GM21737 (cell line): ENCODE measurements at regions not wholly inside any gene's neighbourhood (a gene's known extent, or its start where the extent isn't known, plus 50 kb on each side); places are given as distances from the start of the nearest gene placed in this dataset.

Experiments
- ATAC-seq: cut with Tn5 transposase; IDR thresholded peaks from one replicate; pipeline ENCODE4 v1.9.1; 2021; ENCODE audit warnings: mild to moderate bottlenecking, moderate library complexity; ENCODE audit not compliant: unreplicated experiment

- ATAC-seq, result no peak
Observed at GRCh38 chr17:68705714-68706076, 104.5 kb upstream of the FAM20A start.

GRCh38 chr17:68704871-68705713 lies 103.9 kb upstream of the FAM20A start:
- no peak for ATAC-seq

GRCh38 chr17:68701046-68701445 lies 99.9 kb upstream of the FAM20A start:
- ATAC-seq, result no peak

GRCh38 chr17:68700421-68700820 lies 99.3 kb upstream of the FAM20A start:
- ATAC-seq, result no peak

- ATAC-seq, result no peak
Observed at GRCh38 chr17:68699936-68700335, 98.8 kb upstream of the FAM20A start.

GRCh38 chr17:68698746-68699145 lies 97.6 kb upstream of the FAM20A start:
- no peak for ATAC-seq

- ATAC-seq, result no peak
Observed at GRCh38 chr17:68697850-68698361, 96.7 kb upstream of the FAM20A start.

GRCh38 chr17:68695659-68696058 lies 94.5 kb upstream of the FAM20A start:
- no peak for ATAC-seq

GRCh38 chr17:68694791-68695485 lies 93.8 kb upstream of the FAM20A start:
- ATAC-seq, result no peak

- ATAC-seq, result no peak
Observed at GRCh38 chr17:68693896-68694295, 92.7 kb upstream of the FAM20A start.

GRCh38 chr17:68693466-68693865 lies 92.3 kb upstream of the FAM20A start:
- no peak for ATAC-seq

- ATAC-seq, result no peak
Observed at GRCh38 chr17:68686108-68686988, 85.2 kb upstream of the FAM20A start.

- no peak for ATAC-seq
Observed at GRCh38 chr17:68684949-68685357, 83.8 kb upstream of the FAM20A start.

- no peak for ATAC-seq
Observed at GRCh38 chr17:68682903-68683302, 81.7 kb upstream of the FAM20A start.

- no peak for ATAC-seq
Observed at GRCh38 chr17:68679882-68680281, 78.7 kb upstream of the FAM20A start.

GRCh38 chr17:68676856-68677255 lies 75.7 kb upstream of the FAM20A start:
- ATAC-seq, result no peak

GRCh38 chr17:68675723-68676122 lies 74.6 kb upstream of the FAM20A start:
- ATAC-seq, result no peak

- no peak for ATAC-seq
Observed at GRCh38 chr17:68674029-68674925, 73.1 kb upstream of the FAM20A start.

GRCh38 chr17:68670967-68671693 lies 70.0 kb upstream of the FAM20A start:
- ATAC-seq, result no peak
